Activated CD8-positive, alpha-beta memory T cell treated with anti-CD3 and anti-CD28 coated beads for 4 hours (primary cell): ENCODE measurements at regions not wholly inside any gene's neighbourhood (a gene's known extent, or its start where the extent isn't known, plus 50 kb on each side); places are given as distances from the start of the nearest gene placed in this dataset.

ENCODE experiments used
- DNase-seq, 2 donors: peaks; one replicate each; pipeline ENCODE4 v3.0.0-alpha.2; 2020; ENCODE audit warnings: low read depth in 2 of 2

- DNase-seq, result no peak
Measured at GRCh38 chr4:145427991-145428390, 53.7 kb upstream of the SMAD1 start.

- no peak for DNase-seq
Measured at GRCh38 chr4:145427221-145427620, 54.4 kb upstream of the SMAD1 start.

- no peak for DNase-seq
Measured at GRCh38 chr4:145423017-145423708, 58.5 kb upstream of the SMAD1 start.

GRCh38 chr4:145420595-145421214 is 60.9 kb upstream of the SMAD1 start:
- no peak for DNase-seq

DNA sequence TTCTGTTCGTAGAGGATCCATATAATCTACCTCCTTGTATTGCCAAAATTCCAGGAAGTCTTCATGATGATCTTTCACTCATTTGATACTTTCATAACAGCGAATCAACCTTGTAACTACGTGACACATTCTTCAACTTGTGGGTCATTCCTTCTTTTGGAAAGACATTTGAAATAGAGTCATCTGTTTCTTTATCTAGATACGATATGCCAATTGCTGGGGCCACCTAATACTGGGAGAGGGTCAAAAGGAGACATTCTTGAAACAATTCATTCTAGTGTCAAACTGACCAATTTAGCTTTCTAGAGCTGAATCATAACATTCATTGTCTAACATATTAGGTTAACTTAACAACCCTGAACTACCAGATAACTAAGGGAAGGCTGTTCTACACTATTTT is 62.9 kb upstream of the SMAD1 start:
- no peak for DNase-seq

DNA sequence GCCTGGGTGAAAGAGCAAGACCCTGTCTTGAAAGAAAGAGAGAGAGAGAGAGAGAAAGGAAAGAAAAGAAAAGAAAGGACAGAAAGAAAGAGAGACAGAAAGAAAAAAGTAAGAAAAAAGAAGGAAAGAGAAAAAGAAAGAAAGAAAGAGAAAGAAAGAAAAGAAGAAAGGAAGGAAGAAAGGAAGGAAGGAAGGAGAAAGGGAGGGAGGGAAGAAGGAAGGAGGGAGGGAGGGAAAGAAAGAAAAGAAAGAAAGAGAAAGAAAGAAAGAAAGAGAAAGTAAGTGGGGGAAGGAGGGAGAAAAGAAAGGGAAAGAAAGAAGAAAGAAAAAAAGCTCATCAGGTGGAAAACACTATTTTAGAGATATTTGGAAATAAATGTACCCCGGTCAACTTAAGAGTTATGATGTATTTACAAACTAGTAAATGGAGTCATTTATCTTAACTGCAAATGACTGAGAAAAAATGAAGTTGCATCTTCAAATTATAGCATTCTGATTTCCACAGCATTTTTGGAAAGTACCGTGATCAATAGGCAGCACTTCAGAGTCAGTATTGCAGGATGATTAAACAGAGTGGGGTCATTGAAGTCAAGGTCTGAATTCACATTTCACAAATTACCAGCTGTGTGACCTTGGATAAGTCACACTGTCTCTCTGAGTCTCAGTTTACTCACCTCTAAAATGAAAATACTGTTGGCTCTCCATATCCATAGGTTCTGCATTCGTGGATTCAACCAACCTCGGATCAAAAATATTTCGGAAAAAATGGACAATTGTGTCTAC is 64.1 kb upstream of the SMAD1 start:
- DNase-seq, result no peak

GRCh38 chr4:145414841-145415240 is 66.8 kb upstream of the SMAD1 start:
- no peak for DNase-seq

- DNase-seq, result no peak
Measured at GRCh38 chr4:145414226-145414625, 67.4 kb upstream of the SMAD1 start.

DNA sequence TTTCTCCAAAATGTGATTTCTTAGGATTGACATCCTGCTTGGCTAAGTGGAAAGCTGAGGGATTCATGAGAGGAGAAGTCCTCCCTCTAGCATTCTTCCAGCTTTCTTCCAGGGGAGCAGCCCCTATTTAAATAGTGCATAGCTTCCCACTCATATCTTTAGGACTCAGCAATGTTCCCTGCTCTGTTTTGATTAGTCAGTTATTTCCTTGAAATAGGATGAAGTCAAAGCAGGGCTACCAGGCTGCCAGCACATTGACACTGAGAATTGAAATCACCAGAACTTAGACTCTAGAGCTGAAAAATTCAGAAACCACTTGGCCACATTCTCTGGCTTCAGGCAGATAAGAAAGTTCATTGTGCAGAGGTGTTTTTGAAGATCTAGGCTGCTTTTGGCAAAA is 74.7 kb upstream of the SMAD1 start:
- DNase-seq, result no peak

GRCh38 chr4:145404761-145405160 is 76.9 kb upstream of the SMAD1 start:
- DNase-seq, result no peak

DNA sequence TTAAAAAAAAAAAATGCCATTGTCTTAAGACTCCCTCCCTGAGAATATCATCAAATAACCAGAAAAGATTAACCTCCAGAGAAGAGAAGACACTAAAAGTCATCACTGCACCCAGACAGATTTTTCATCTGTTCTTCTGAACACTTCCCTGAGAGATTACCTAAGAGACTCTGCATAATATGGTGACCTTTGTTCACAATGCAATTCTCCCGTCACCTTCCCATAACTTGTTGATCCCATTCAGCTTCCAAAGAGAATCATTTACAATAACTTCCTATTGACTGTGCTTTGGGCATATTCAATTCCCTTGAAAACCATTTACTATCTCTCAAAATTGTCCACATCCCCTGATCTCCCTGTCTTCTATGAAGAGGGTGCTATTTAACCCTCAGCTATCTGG is 85.1 kb upstream of the SMAD1 start:
- no peak for DNase-seq

DNA sequence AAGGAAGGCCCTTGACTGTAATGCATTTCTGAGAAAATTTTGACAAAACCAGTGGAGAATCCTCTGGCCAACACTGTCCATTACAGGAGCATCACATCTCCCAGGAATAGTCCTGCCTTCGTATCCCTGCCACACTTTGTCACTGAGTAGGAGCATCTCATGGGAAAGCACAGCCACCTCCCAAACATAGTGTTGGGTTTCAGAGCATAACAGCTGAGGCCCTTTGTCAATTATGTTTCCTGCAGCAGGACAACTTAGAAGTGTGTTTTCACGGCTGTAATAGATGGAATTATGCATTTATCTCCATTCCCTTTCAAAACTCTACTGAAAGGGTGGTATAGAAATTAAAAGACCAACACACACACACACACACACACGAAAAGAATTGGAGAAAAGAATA is 91.1 kb upstream of the SMAD1 start:
- no peak for DNase-seq

DNA sequence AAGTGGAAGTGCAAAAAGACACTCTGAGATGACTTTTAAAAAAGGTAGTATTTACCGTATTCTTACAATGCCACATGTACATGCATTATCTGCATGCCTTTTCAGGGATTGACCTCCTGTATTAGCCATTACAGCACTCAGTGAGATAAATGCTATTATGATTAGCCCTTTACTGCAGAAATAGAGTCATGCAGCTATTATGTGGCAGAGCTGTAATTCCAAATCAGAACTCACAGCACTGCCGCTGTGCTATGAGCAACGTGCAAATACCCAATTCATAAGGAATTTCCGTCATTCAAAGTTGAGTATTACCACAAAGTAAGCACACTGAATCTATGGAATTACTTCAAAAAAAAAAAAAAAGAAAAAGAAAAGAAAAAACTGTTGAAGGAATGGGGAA is 92.1 kb upstream of the SMAD1 start:
- no peak for DNase-seq

DNA sequence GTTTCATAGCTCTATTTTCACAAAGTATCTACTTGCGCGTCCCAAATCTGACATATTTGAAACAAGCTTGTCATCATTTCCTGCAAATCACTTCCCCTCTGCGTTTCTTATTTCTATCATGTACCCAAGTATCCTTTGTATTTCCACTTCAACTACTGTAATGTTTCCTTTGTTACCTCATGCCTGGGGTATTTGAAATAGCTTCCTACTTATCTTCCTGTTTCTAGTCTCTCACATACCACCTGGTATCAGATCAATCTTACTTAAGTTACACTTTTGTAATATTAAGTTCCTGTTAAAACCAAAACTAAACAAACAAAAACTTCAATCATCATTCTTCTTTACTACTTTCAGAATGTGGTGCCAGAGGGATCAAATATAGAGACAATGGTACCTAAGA is 93.6 kb upstream of the SMAD1 start:
- no peak for DNase-seq

- no peak for DNase-seq
Measured at GRCh38 chr4:145387079-145387478, 94.6 kb upstream of the SMAD1 start.

DNA sequence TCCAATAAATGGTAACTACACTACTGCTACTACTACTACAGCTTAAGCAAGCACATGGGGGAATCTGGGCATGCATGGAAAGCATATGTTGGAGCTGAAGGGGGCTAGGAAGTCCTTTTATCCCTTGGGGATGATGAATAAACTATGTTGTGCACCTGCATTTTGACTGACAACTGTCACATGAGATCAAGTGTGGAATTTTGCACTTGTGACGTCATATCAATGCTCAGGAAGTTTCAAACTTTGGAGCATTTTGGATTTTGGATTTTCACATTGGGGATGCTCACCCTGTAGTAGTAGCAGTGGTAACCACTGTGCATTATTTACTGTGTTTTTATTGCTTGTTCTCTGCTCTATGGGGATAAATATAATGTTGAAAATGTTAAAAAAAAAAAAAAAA is 100.5 kb upstream of the SMAD1 start:
- no peak for DNase-seq

DNA sequence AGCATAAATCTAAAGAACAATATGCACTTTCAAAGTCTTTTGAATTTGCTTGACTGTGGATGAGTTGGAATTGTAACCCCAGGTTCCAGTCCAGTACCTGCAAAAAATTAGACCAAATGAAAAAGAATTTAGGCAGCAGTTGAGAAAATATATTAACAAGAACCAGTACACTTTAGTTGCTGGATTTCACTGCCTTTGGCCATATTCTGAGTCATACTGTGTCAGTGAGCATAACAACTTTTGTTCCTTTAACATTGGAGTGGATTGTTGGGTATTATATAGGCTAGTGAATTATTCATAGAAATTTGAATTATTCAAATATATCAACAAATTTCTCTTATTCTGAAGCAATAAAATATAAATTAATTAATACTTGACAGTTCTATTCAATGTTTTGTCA is 101.5 kb upstream of the SMAD1 start:
- DNase-seq, result no peak

DNA sequence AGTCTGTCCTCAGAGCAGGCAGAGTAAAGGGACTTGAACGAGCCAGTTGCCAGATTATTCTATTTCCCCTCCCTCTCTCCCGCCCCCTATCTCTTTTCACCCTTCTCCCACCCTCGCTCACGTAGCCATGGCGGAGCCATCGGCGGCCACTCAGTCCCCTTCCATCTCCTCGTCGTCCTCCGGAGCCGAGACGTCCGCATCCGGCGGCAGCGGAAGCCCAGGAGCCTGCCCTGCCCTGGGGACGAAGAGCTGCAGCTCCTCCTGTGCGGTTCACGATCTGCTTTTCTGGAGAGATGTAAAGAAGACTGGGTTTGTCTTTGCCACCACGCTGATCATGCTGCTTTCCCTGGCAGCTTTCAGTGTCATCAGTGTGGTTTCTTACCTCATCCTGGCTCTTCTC is 106.2 kb upstream of the SMAD1 start:
- DNase-seq, result no peak

DNA sequence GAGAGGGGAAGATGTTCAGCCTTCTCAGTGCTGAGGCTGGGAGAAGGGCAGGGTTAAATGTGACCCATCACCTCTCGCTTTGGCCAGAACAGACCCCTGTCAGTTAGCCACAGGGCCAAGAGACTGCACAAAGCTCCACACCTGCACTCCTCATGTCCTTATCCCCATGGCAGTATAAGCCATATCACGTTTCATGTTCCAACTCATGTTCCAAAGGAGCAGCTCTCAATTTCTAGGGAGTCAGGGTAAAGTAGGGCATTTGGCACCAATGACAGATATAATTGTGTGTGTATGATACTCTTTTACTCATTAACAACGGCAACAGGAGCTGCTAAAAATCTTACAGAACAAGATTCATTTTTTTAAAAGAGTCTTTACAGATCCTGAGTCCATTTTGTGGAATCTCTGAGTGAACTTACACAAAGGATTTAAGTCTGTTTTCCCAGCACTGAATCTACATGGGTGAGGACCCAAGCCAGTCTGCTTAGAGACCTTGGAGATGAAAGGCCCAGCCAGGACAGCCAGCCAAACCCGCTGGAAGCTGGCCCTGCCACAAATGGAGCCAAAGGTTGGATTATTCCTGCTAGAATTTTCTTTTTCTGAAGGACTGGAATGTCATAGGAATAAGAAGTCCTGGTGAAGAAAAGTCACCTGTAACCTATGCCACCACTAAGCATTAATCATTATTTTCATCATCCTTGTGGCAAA is 129.1 kb upstream of the SMAD1 start:
- DNase-seq, result no peak

DNA sequence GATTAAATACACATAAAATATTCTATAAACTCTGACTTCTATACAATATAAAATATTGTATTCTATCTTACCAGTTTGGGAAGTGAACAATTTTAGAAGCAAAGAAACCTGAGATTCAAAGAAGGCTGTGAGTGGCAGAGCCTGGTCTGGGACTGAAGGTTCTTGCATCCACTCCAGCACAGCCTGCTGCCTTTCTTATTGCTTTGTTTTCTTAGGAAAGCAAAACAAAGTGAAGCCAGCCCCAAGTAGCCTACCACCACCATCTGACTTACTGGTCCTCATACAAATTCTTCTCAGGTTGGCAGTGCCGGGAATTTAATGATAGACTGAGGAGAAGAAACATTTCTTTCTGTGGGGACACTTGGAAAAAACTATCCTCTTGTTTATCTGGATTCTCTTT is 129.7 kb upstream of the SMAD1 start:
- DNase-seq, result no peak

DNA sequence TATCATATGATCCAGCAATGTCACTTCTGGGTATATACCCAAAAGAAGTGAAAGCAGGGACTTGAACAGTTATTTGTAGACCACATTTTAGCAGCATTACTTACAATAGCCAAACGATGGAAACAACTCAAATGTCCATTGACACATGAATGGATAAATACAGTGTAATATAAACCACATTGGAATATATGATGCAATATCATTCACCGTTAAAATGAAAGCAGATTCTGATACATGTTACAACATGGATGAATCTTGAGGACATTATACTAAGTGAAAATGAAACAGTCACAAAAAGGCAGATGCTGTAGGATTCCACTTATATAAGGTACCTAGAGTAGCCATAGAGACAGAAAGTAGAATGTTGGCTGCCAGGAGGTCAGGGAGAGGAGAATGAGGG is 130.5 kb upstream of the SMAD1 start:
- no peak for DNase-seq

- no peak for DNase-seq
Measured at GRCh38 chr4:145348291-145348690, 133.4 kb upstream of the SMAD1 start.

DNA sequence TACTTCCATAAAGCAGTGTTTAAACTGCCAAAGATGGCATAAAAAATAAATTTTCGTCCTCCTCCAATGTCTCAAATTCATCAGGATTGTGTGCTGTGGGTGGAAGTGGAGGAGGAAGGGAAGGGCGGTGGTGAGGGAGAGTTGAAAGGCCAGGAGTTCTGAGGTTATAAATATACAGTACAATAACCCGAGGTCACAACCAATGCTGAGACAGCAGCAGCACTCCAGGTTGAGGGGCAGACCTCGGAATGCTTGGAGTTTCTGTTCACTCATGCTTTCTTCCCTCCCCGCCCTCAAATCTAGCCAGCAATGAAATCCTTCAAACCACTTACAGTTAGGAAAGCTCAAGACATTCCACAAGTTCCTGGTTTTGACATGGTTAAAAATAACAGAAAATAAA is 134.0 kb upstream of the SMAD1 start:
- DNase-seq, result no peak
